CD14-positive monocyte (primary cell): ENCODE measurements at regions not wholly inside any gene's neighbourhood (a gene's known extent, or its start where the extent isn't known, plus 50 kb on each side); places are given as distances from the start of the nearest gene placed in this dataset.

Experiments used
- DNase-seq, 3 donors: peaks; one replicate each; pipeline ENCODE4 v3.0.0-alpha.2; 2011 to 2022
- H2AFZ ChIP-seq: 2 replicates; pipeline ENCODE4 v1.6.0; 2012; ENCODE audit warnings: mild to moderate bottlenecking, low read depth, low read length, inconsistent platforms; ENCODE audit not compliant: insufficient read depth, poor library complexity, severe bottlenecking
- H3K27ac ChIP-seq, 2 donors: 1 replicate in 1 of 2; 2 replicates in 1 of 2; pipeline ENCODE4 v1.5.1; 2012 to 2013; ENCODE audit warnings: low read length in 2 of 2, control low read depth in 1 of 2, inconsistent platforms in 1 of 2, low read depth in 1 of 2, mild to moderate bottlenecking in 1 of 2
- H3K27me3 ChIP-seq, 2 donors: one replicate each; pipeline versions ENCODE4 v1.6.0 to v1.6.1; 2011 to 2013; ENCODE audit warnings: low read length in 2 of 2; ENCODE audit not compliant: control insufficient read depth in 2 of 2, insufficient read depth in 2 of 2
- H3K36me3 ChIP-seq, 2 donors: replicated peaks in 1 of 2; 1 replicate in 1 of 2; 2 replicates in 1 of 2; pipeline versions ENCODE4 v1.5.1 to v1.6.1; 2012 to 2013; ENCODE audit warnings: low read length in 2 of 2, control low read depth in 1 of 2, inconsistent platforms in 1 of 2, mild to moderate bottlenecking in 1 of 2; ENCODE audit not compliant: insufficient read depth in 2 of 2, control insufficient read depth in 1 of 2
- H3K4me1 ChIP-seq, 2 donors: 1 replicate in 1 of 2; 2 replicates in 1 of 2; pipeline versions ENCODE4 v1.5.1 to v1.6.1; 2012 to 2013; ENCODE audit warnings: low read length in 2 of 2, control low read depth in 1 of 2, inconsistent platforms in 1 of 2, mild to moderate bottlenecking in 1 of 2, moderate library complexity in 1 of 2; ENCODE audit not compliant: insufficient read depth in 2 of 2, control insufficient read depth in 1 of 2
- H3K4me2 ChIP-seq: replicated peaks from 2 replicates; pipeline ENCODE3; 2012; ENCODE audit warnings: low read length, moderate library complexity, mild to moderate bottlenecking; ENCODE audit not compliant: poor library complexity, severe bottlenecking; ENCODE audit errors: extremely low read depth
- H3K4me3 ChIP-seq, 3 experiments: fragments of 200-600 bp in 1 of 3; sonication (generic) in 1 of 3; replicated peaks in 1 of 3; 1 replicate in 2 of 3; 2 replicates in 1 of 3; pipeline ENCODE4 v1.5.1; 2011 to 2013; ENCODE audit warnings: low read length in 3 of 3, mild to moderate bottlenecking in 3 of 3, control low read depth in 2 of 3, low read depth in 2 of 3, inconsistent platforms in 1 of 3, moderate library complexity in 1 of 3
- H3K79me2 ChIP-seq: 2 replicates; pipeline ENCODE4 v1.6.0; 2012; ENCODE audit warnings: mild to moderate bottlenecking, control low read depth, inconsistent platforms, low read length, moderate library complexity; ENCODE audit not compliant: insufficient read depth
- H3K9ac ChIP-seq: 2 replicates; pipeline ENCODE4 v1.6.0; 2017; ENCODE audit warnings: low read length, mild to moderate bottlenecking; ENCODE audit not compliant: insufficient read depth, poor library complexity, severe bottlenecking
- H3K9me3 ChIP-seq, 2 donors: replicated peaks in 1 of 2; 1 replicate in 1 of 2; 2 replicates in 1 of 2; pipeline versions ENCODE4 v1.5.1 to v1.6.1; 2012 to 2013; ENCODE audit warnings: low read length in 2 of 2, control low read depth in 1 of 2; ENCODE audit not compliant: control insufficient read depth in 1 of 2, insufficient read depth in 1 of 2
- H4K20me1 ChIP-seq: 2 replicates; pipeline ENCODE4 v1.6.0; 2012; ENCODE audit warnings: mild to moderate bottlenecking, low read length, control low read depth, moderate library complexity; ENCODE audit not compliant: insufficient read depth
- H3K27ac Mint-ChIP-seq, 7 donors: one replicate each; pipeline ENCODE4 v1.8.0; 2020; ENCODE audit warnings: mild to moderate bottlenecking in 7 of 7, mixed read lengths in 7 of 7, moderate library complexity in 6 of 7, inconsistent platforms in 2 of 7
- H3K27me3 Mint-ChIP-seq, 3 donors: one replicate each; pipeline ENCODE4 v1.8.0; 2021 to 2022; ENCODE audit warnings: low read depth in 3 of 3, mild to moderate bottlenecking in 3 of 3, mixed read lengths in 3 of 3, moderate library complexity in 3 of 3, inconsistent platforms in 1 of 3
- H3K36me3 Mint-ChIP-seq, 2 donors: one replicate each; pipeline ENCODE4 v1.8.0; 2020; ENCODE audit warnings: mixed read lengths in 2 of 2, inconsistent platforms in 1 of 2, mild to moderate bottlenecking in 1 of 2
- H3K4me1 Mint-ChIP-seq: one replicate; pipeline ENCODE4 v1.8.0; 2020; ENCODE audit warnings: mild to moderate bottlenecking, mixed read lengths
- H3K4me3 Mint-ChIP-seq, 2 donors: one replicate each; pipeline ENCODE4 v1.8.0; 2020; ENCODE audit warnings: mild to moderate bottlenecking in 2 of 2, mixed read lengths in 2 of 2, moderate library complexity in 1 of 2
- H3K9me3 Mint-ChIP-seq, 7 donors: one replicate each; pipeline ENCODE4 v1.8.0; 2020 to 2022; ENCODE audit warnings: mixed read lengths in 7 of 7, mild to moderate bottlenecking in 6 of 7, moderate library complexity in 6 of 7, inconsistent platforms in 2 of 7
- CTCF ChIP-seq: fragments of 200-600 bp; IDR thresholded peaks from one replicate; pipeline ENCODE4 v1.8.0; 2022; ENCODE audit warnings: antibody characterized with exemption, mild to moderate bottlenecking
- WGBS: methylation state at CpG from one replicate; pipeline ENCODE4 v1.1.5; 2013; ENCODE audit warnings: missing lambda C conversion rate; ENCODE audit not compliant: insufficient coverage; 5-methylcytosine and 5-hydroxymethylcytosine counted together
- intact Hi-C, 2 donors: fragments of 100-400 bp; cut with micrococcal nuclease; formaldehyde crosslinking; loops; one replicate each; pipeline versions ENCODE4 v1.15.0 to v1.15.1; 2023

DNA sequence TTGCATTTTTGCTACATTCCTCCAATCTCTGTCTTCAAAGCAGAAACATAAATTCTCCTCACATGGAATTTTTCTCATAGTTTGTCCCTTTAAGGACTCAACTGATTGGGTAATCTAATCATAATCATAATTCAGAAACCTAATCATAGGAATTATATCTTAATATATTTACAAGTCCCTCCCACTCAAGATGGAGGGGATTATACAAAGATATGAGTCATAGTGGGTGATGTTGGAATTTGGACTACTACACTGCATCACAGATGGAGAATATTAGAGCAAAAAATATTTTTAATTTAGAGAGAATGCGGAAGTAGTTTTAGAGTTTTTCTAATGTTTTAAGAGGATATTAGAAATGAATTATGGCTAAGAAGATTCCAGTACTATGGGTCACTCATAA, 1034.0 kb downstream of the DTWD2 start:
- no peak overlapping the region for H3K4me3 ChIP-seq
- no peak overlapping the region for H2AFZ ChIP-seq
- H4K20me1 ChIP-seq, result no peaks in the 10 kb centered on the region
- H3K27me3 ChIP-seq, result no peaks in the 10 kb centered on the region
- H3K27me3 Mint-ChIP-seq, result peaks cover 0 to 1% (median 0%) of the 10 kb centered on the region in 3 donors
- H3K27ac ChIP-seq, result no peak overlapping the region
- intact Hi-C loops, result no loop called here
- no peaks in the 10 kb centered on the region for H3K79me2 ChIP-seq
- no CpG with 5 or more reads among the region's 1 CpG for WGBS
- no peaks in the 10 kb centered on the region for H3K4me1 ChIP-seq
- no peak overlapping the region for H3K4me2 ChIP-seq
- H3K9ac ChIP-seq, result no peak overlapping the region
- DNase-seq, result no peak
- no peak overlapping the region for H3K4me3 Mint-ChIP-seq
- H3K4me1 Mint-ChIP-seq, result no peaks in the 10 kb centered on the region
- H3K36me3 ChIP-seq, result no peaks in the 10 kb centered on the region
- no peaks in the 10 kb centered on the region for H3K36me3 Mint-ChIP-seq
- no peak for TF ChIP-seq CTCF
- H3K9me3 ChIP-seq, result peaks cover 0 to 6% of the 10 kb centered on the region in 2 donors
- H3K9me3 Mint-ChIP-seq, result peaks cover 2 to 12% (median 9%) of the 10 kb centered on the region in 7 donors
- H3K27ac Mint-ChIP-seq, result no peak overlapping the region

- DNase-seq, result no peak
These were observed 1035.1 kb downstream of the DTWD2 start for GRCh38 chr5:117953272-117953671.

More at GRCh38 chr5:117953272-117953671, 1035.1 kb downstream of the DTWD2 start:
- Histone ChIP-seq H3K4me3 (no peak overlapping the region), H4K20me1 (no peaks in the 10 kb centered on the region), H2AFZ (no peak overlapping the region), H3K79me2 (no peaks in the 10 kb centered on the region), H3K27me3 (no peaks in the 10 kb centered on the region), H3K27ac (no peak overlapping the region), H3K9me3 (peaks cover 0 to 6% of the 10 kb centered on the region in 2 donors), H3K4me1 (no peaks in the 10 kb centered on the region), H3K36me3 (no peaks in the 10 kb centered on the region), H3K4me2 (no peak overlapping the region), H3K9ac (no peak overlapping the region)
- H3K9me3 Mint-ChIP-seq, result peaks cover 2 to 14% (median 7%) of the 10 kb centered on the region in 7 donors
- intact Hi-C loops, result no loop called here
- TF ChIP-seq CTCF, result no peak
- H3K36me3 Mint-ChIP-seq, result no peaks in the 10 kb centered on the region
- H3K4me3 Mint-ChIP-seq, result no peak overlapping the region
- peaks cover 0 to 1% (median 1%) of the 10 kb centered on the region in 3 donors for H3K27me3 Mint-ChIP-seq
- WGBS, result 98% methylated on average over 9 of the region's 13 CpGs
- no peak overlapping the region for H3K27ac Mint-ChIP-seq
- no peaks in the 10 kb centered on the region for H3K4me1 Mint-ChIP-seq
